DND-41 (cell line): ENCODE measurements at regions not wholly inside any gene's neighbourhood (a gene's known extent, or its start where the extent isn't known, plus 50 kb on each side); places are given as distances from the start of the nearest gene placed in this dataset.

ENCODE experiments used
- CTCF ChIP-seq: IDR thresholded peaks from 2 replicates; pipeline ENCODE4 v1.5.1; 2012; ENCODE audit warnings: borderline replicate concordance, low read length, moderate library complexity, mild to moderate bottlenecking; ENCODE audit not compliant: poor library complexity, severe bottlenecking; ENCODE audit errors: extremely low read depth
- EZH2 ChIP-seq: IDR thresholded peaks from 3 replicates; pipeline ENCODE4 v1.6.1; 2012; ENCODE audit warnings: borderline replicate concordance, low read depth, mild to moderate bottlenecking, moderate library complexity, low read length, inconsistent platforms; ENCODE audit not compliant: severe bottlenecking

GRCh38 chr16:51224317-51224716, 73.2 kb upstream of the SALL1 start:
- TF ChIP-seq CTCF (no peak), EZH2 (no peak)
